Right atrium auricular region (tissue), 2 donors: ENCODE measurements at regions not wholly inside any gene's neighbourhood (a gene's known extent, or its start where the extent isn't known, plus 50 kb on each side); places are given as distances from the start of the nearest gene placed in this dataset.

Experiments
- DNase-seq: peaks from one replicate; pipeline ENCODE4 v3.0.0-alpha.2; 2019; ENCODE audit warnings: low spot score
- H3K27ac ChIP-seq, 2 donors: fragments of 200-600 bp; sonication (generic); 1 replicate in 1 of 2; 2 replicates in 1 of 2; pipeline ENCODE4 v1.5.1; 2016 to 2019
- H3K27me3 ChIP-seq, 2 donors: fragments of 200-600 bp; sonication (generic); one replicate each; pipeline versions ENCODE4 v1.5.1 to v1.6.0; 2017 to 2019
- H3K36me3 ChIP-seq: fragments of 200-600 bp; sonication (generic); one replicate; pipeline ENCODE4 v1.5.1; 2016
- H3K4me1 ChIP-seq, 2 donors: fragments of 200-600 bp; sonication (generic); one replicate each; pipeline versions ENCODE4 v1.5.1 to v1.6.0; 2017 to 2019
- H3K4me3 ChIP-seq, 2 donors: fragments of 200-600 bp; sonication (generic); 1 replicate in 1 of 2; 2 replicates in 1 of 2; pipeline ENCODE4 v1.5.1; 2017 to 2019; ENCODE audit warnings: mild to moderate bottlenecking in 1 of 2, moderate library complexity in 1 of 2
- H3K9me3 ChIP-seq, 2 donors: fragments of 200-600 bp; sonication (generic); one replicate each; pipeline ENCODE4 v1.5.1; 2019
- TF ChIP-seq, protein P1 (sequence below), 2 donors: fragments of 200-600 bp; sonication (generic); IDR thresholded peaks; one replicate each; pipeline ENCODE4 v1.5.1; 2019; ENCODE audit warnings: antibody characterized with exemption in 2 of 2

- TF ChIP-seq, protein P1, sequence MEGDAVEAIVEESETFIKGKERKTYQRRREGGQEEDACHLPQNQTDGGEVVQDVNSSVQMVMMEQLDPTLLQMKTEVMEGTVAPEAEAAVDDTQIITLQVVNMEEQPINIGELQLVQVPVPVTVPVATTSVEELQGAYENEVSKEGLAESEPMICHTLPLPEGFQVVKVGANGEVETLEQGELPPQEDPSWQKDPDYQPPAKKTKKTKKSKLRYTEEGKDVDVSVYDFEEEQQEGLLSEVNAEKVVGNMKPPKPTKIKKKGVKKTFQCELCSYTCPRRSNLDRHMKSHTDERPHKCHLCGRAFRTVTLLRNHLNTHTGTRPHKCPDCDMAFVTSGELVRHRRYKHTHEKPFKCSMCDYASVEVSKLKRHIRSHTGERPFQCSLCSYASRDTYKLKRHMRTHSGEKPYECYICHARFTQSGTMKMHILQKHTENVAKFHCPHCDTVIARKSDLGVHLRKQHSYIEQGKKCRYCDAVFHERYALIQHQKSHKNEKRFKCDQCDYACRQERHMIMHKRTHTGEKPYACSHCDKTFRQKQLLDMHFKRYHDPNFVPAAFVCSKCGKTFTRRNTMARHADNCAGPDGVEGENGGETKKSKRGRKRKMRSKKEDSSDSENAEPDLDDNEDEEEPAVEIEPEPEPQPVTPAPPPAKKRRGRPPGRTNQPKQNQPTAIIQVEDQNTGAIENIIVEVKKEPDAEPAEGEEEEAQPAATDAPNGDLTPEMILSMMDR (IDR thresholded peaks at IDR 0.05): no peak
- Histone ChIP-seq H3K4me3 (no peak overlapping the region), H3K27ac (no peak overlapping the region), H3K4me1 (no peaks in the 10 kb centered on the region), H3K36me3 (no peaks in the 10 kb centered on the region), H3K27me3 (no peaks in the 10 kb centered on the region), H3K9me3 (no peaks in the 10 kb centered on the region)
- no peak for DNase-seq
Measured at GRCh38 chr17:12605222-12605621, 60.5 kb upstream of the MYOCD start.

GRCh38 chr17:12613566-12613965 is 52.1 kb upstream of the MYOCD start:
- H3K27ac ChIP-seq: no peak overlapping the region
- no peaks in the 10 kb centered on the region for H3K4me1 ChIP-seq
- no peak overlapping the region for H3K4me3 ChIP-seq
- TF ChIP-seq, protein P1 (IDR thresholded peaks at IDR 0.05): no peak
- no peaks in the 10 kb centered on the region for H3K27me3 ChIP-seq
- H3K9me3 ChIP-seq: no peaks in the 10 kb centered on the region
- no peak for DNase-seq
- no peaks in the 10 kb centered on the region for H3K36me3 ChIP-seq
